Upper lobe of left lung (tissue), 6 donors: ENCODE measurements at regions not wholly inside any gene's neighbourhood (a gene's known extent, or its start where the extent isn't known, plus 50 kb on each side); places are given as distances from the start of the nearest gene placed in this dataset.
"Not testable (repeated sequence)": the region's sequence is repeated elsewhere in the genome, so short reads cannot be mapped to it uniquely, and the experiment has no call there.

ENCODE experiments used
- ATAC-seq, 2 donors: fragments of 200-7000 bp; cut with Tn5 transposase; one replicate each; pipeline ENCODE4 v1.9.1; 2022; ENCODE audit warnings: mild to moderate bottlenecking in 2 of 2, moderate library complexity in 2 of 2; ENCODE audit not compliant: low FRiP score in 2 of 2
- DNase-seq, 2 donors: peaks; one replicate each; pipeline ENCODE4 v3.0.0-alpha.2; 2019 to 2020
- H3K27ac ChIP-seq, 4 donors: fragments of 200-600 bp; sonication (generic); one replicate each; pipeline ENCODE4 v1.5.1; 2016 to 2019
- H3K27me3 ChIP-seq, 4 donors: fragments of 200-600 bp; sonication (generic); one replicate each; pipeline ENCODE4 v1.5.1; 2017 to 2019
- H3K36me3 ChIP-seq, 4 donors: fragments of 200-600 bp; sonication (generic); one replicate each; pipeline ENCODE4 v1.5.1; 2016 to 2019
- H3K4me1 ChIP-seq, 4 donors: fragments of 200-600 bp; sonication (generic); one replicate each; pipeline ENCODE4 v1.5.1; 2018 to 2019
- H3K4me3 ChIP-seq, 4 donors: fragments of 200-600 bp; sonication (generic); one replicate each; pipeline ENCODE4 v1.5.1; 2017 to 2019; ENCODE audit warnings: mild to moderate bottlenecking in 2 of 4, moderate library complexity in 1 of 4
- H3K9me3 ChIP-seq, 4 donors: fragments of 200-600 bp; sonication (generic); one replicate each; pipeline ENCODE4 v1.5.1; 2018 to 2019
- CTCF ChIP-seq, 6 experiments: fragments of 450-650 bp in 4 of 6; fragments of 200-600 bp in 2 of 6; sonication (generic) in 2 of 6; IDR thresholded peaks; one replicate each; pipeline ENCODE4 v1.5.1; 2016 to 2019; ENCODE audit warnings: antibody characterized with exemption in 6 of 6
- EP300 ChIP-seq, 4 donors: sonication (generic); formaldehyde crosslinking; IDR thresholded peaks; one replicate each; pipeline ENCODE4 v1.5.1; 2017; ENCODE audit warnings: antibody characterized with exemption in 4 of 4, control low read depth in 2 of 4
- POLR2A ChIP-seq, 4 donors: fragments of 450-650 bp; IDR thresholded peaks; one replicate each; pipeline ENCODE4 v1.5.1; 2016 to 2017; ENCODE audit warnings: antibody characterized with exemption in 4 of 4, mild to moderate bottlenecking in 2 of 4
- POLR2AphosphoS5 ChIP-seq, 2 donors: sonication (generic); formaldehyde crosslinking; IDR thresholded peaks; one replicate each; pipeline ENCODE4 v1.5.1; 2017; ENCODE audit warnings: antibody characterized with exemption in 2 of 2
- WGBS, 2 donors: methylation state at CpG; one replicate each; pipeline ENCODE4 v1.1.5; 2017 to 2018; 5-methylcytosine and 5-hydroxymethylcytosine counted together
- donor health status: DM: no; HTN: no; CAD: no; lungs with moderate emphysema.
- donor health status: DM: no; HTN: yes; CAD: no; lungs with severe emphysema.

- peak in 2 of 4 donors; percentile 69 to 77 for TF ChIP-seq EP300 (IDR thresholded peaks at IDR 0.05)
- peak in 2 of 6 experiments; percentile 23 to 29 for TF ChIP-seq CTCF (IDR thresholded peaks at IDR 0.05)
- peak in 1 of 4 donors; percentile 14 for TF ChIP-seq POLR2A (IDR thresholded peaks at IDR 0.05)
- peak; percentile 37 to 65 for TF ChIP-seq POLR2AphosphoS5 (IDR thresholded peaks at IDR 0.05)
- H3K9me3 ChIP-seq: no peaks in the 10 kb centered on the region
- H3K27me3 ChIP-seq: no peaks in the 10 kb centered on the region
- H3K36me3 ChIP-seq: no peaks in the 10 kb centered on the region
- H3K4me3 ChIP-seq: no peak overlapping the region
- peaks cover 14 to 55% (median 32%) of the 10 kb centered on the region in 4 donors for H3K4me1 ChIP-seq
- peak in 1 of 2 donors; percentile 47 for DNase-seq
- ATAC-seq: peak; percentile 12 to 46
- peak overlapping the region; percentile 61 to 76 (median 74) for H3K27ac ChIP-seq
- 43 to 59% methylated on average over 6 to 11 of the region's 12 CpGs for WGBS, 2 donors
Measured at GRCh38 chr7:131625817-131626372, 69.5 kb upstream of the PODXL start.

- not testable (repeated sequence) for H3K4me3 ChIP-seq, ATAC-seq, DNase-seq, H3K36me3 ChIP-seq, H3K9me3 ChIP-seq, H3K27me3 ChIP-seq
- Histone ChIP-seq H3K27ac (peak overlapping the region; percentile 61 to 76 (median 74)), H3K4me1 (peaks cover 14 to 59% (median 36%) of the 10 kb centered on the region in 4 donors)
- WGBS, 2 donors: 84 to 88% methylated on average over 9 of the region's 9 CpGs
Measured at GRCh38 chr7:131625345-131625744, 68.9 kb upstream of the PODXL start.

GRCh38 chr7:131624536-131624935, 68.1 kb upstream of the PODXL start:
- no peaks in the 10 kb centered on the region for H3K27me3 ChIP-seq
- ATAC-seq (no peak), DNase-seq (no peak)
- H3K4me3 ChIP-seq: no peak overlapping the region
- peaks cover 14 to 62% (median 33%) of the 10 kb centered on the region in 4 donors for H3K4me1 ChIP-seq
- H3K36me3 ChIP-seq: no peaks in the 10 kb centered on the region
- no peaks in the 10 kb centered on the region for H3K9me3 ChIP-seq
- no peak for TF ChIP-seq POLR2A (IDR thresholded peaks at IDR 0.05)
- TF ChIP-seq POLR2AphosphoS5 (IDR thresholded peaks at IDR 0.05): no peak
- no peak for TF ChIP-seq EP300 (IDR thresholded peaks at IDR 0.05)
- TF ChIP-seq CTCF (IDR thresholded peaks at IDR 0.05): no peak
- H3K27ac ChIP-seq: peak overlapping the region; percentile 30 to 76 (median 62)
- 80 to 92% methylated on average over 4 to 7 of the region's 7 CpGs for WGBS, 2 donors

- ATAC-seq (peak in 1 of 2 donors; percentile 31), DNase-seq (peak; percentile 56 to 78)
- Histone ChIP-seq H3K27ac (peak overlapping the region in 3 of 4 donors; percentile 48 to 76 (median 70)), H3K4me1 (peaks cover 7 to 57% (median 24%) of the 10 kb centered on the region in 4 donors), H3K27me3 (no peaks in the 10 kb centered on the region), H3K9me3 (no peaks in the 10 kb centered on the region), H3K4me3 (no peak overlapping the region), H3K36me3 (no peaks in the 10 kb centered on the region)
- TF ChIP-seq POLR2AphosphoS5 (IDR thresholded peaks at IDR 0.05) (peak; percentile 81 to 84), POLR2A (IDR thresholded peaks at IDR 0.05) (no peak), EP300 (IDR thresholded peaks at IDR 0.05) (peak in 3 of 4 donors; percentile 41 to 90 (median 87)), CTCF (IDR thresholded peaks at IDR 0.05) (no peak)
- WGBS, 2 donors: 21 to 66% methylated on average over 4 to 10 of the region's 10 CpGs
Measured at GRCh38 chr7:131623154-131623553, 66.7 kb upstream of the PODXL start.

- DNase-seq (no peak), ATAC-seq (no peak)
- Histone ChIP-seq H3K36me3 (no peaks in the 10 kb centered on the region), H3K27ac (peak overlapping the region in 3 of 4 donors; percentile 4 to 76 (median 63)), H3K4me3 (no peak overlapping the region), H3K4me1 (peaks cover 7 to 53% (median 22%) of the 10 kb centered on the region in 4 donors), H3K9me3 (no peaks in the 10 kb centered on the region), H3K27me3 (no peaks in the 10 kb centered on the region)
- TF ChIP-seq POLR2AphosphoS5 (IDR thresholded peaks at IDR 0.05) (no peak), POLR2A (IDR thresholded peaks at IDR 0.05) (no peak), CTCF (IDR thresholded peaks at IDR 0.05) (no peak), EP300 (IDR thresholded peaks at IDR 0.05) (no peak)
- WGBS, 2 donors: 50 to 62% methylated on average over 2 of the region's 2 CpGs
Measured at GRCh38 chr7:131621652-131622051, 65.2 kb upstream of the PODXL start.
